Choroid plexus epithelial cell (primary cell): ENCODE measurements at regions not wholly inside any gene's neighbourhood (a gene's known extent, or its start where the extent isn't known, plus 50 kb on each side); places are given as distances from the start of the nearest gene placed in this dataset.

Source experiments
- DNase-seq: peaks from one replicate; pipeline ENCODE4 v3.0.0-alpha.2; 2010; ENCODE audit warnings: low read depth
- H3K4me3 ChIP-seq: 2 replicates; pipeline ENCODE4 v1.5.1; 2011; ENCODE audit warnings: low read depth, mild to moderate bottlenecking, control low read depth, low read length, moderate library complexity
- CTCF ChIP-seq: conservative IDR thresholded peaks from 2 replicates; pipeline ENCODE4 v1.5.1; 2011; ENCODE audit warnings: low read depth, mild to moderate bottlenecking, control low read depth, inconsistent platforms, low read length, moderate library complexity

GRCh38 chr5:124871303-124871702, 124.9 kb upstream of the ZNF608 start:
- DNase-seq, result no peak
- TF ChIP-seq CTCF, result no peak
- no peak overlapping the region for H3K4me3 ChIP-seq

- H3K4me3 ChIP-seq, result no peak overlapping the region
- TF ChIP-seq CTCF, result no peak
- DNase-seq, result no peak
Observed at GRCh38 chr5:124872086-124872485, 125.6 kb upstream of the ZNF608 start.

- no peak for TF ChIP-seq CTCF
- no peak overlapping the region for H3K4me3 ChIP-seq
- DNase-seq, result no peak
Observed at GRCh38 chr5:124872615-124873014, 126.2 kb upstream of the ZNF608 start.

GRCh38 chr5:124873188-124873587, 126.7 kb upstream of the ZNF608 start:
- no peak for TF ChIP-seq CTCF
- no peak for DNase-seq
- no peak overlapping the region for H3K4me3 ChIP-seq

- no peak for TF ChIP-seq CTCF
- no peak overlapping the region for H3K4me3 ChIP-seq
- DNase-seq, result no peak
Observed at GRCh38 chr5:124873713-124874112, 127.3 kb upstream of the ZNF608 start.

GRCh38 chr5:124876566-124876965, 130.1 kb upstream of the ZNF608 start:
- no peak for TF ChIP-seq CTCF
- no peak overlapping the region for H3K4me3 ChIP-seq
- no peak for DNase-seq

- no peak for DNase-seq
- no peak overlapping the region for H3K4me3 ChIP-seq
- no peak for TF ChIP-seq CTCF
Observed at GRCh38 chr5:124876983-124877382, 130.5 kb upstream of the ZNF608 start.
